NCI-H748 (cell line): ENCODE measurements at regions not wholly inside any gene's neighbourhood (a gene's known extent, or its start where the extent isn't known, plus 50 kb on each side); places are given as distances from the start of the nearest gene placed in this dataset.
A peak's percentile ranks its signal among the peaks of the same experiment; 100 is the strongest.

Experiments used
- DNase-seq: peaks from one replicate; lab custom pipeline; 2025; ENCODE audit not compliant: unreplicated experiment; lab: John Stamatoyannopoulos, UW

- DNase-seq, result peak; percentile 96
These were observed 60.1 kb upstream of the MED9 start for GRCh38 chr17:17416400-17417360.

GRCh38 chr17:17417718-17418181 is 59.0 kb upstream of the MED9 start:
- DNase-seq, result no peak

GRCh38 chr17:17419166-17419565 is 57.6 kb upstream of the MED9 start:
- no peak for DNase-seq

- DNase-seq, result no peak
These were observed 57.2 kb upstream of the MED9 start for GRCh38 chr17:17419631-17420030.

- DNase-seq, result no peak
These were observed 56.7 kb upstream of the MED9 start for GRCh38 chr17:17420082-17420481.

GRCh38 chr17:17420561-17421269 is 56.1 kb upstream of the MED9 start:
- no peak for DNase-seq

- DNase-seq, result no peak
These were observed 55.2 kb upstream of the MED9 start for GRCh38 chr17:17421346-17422216.

GRCh38 chr17:17422217-17422610 is 54.6 kb upstream of the MED9 start:
- no peak for DNase-seq

GRCh38 chr17:17422641-17423040 is 54.2 kb upstream of the MED9 start:
- DNase-seq, result no peak

- DNase-seq, result no peak
These were observed 53.1 kb upstream of the MED9 start for GRCh38 chr17:17423656-17424055.

- DNase-seq, result no peak
These were observed 52.2 kb upstream of the MED9 start for GRCh38 chr17:17424552-17424951.

GRCh38 chr17:17425005-17425404 is 51.8 kb upstream of the MED9 start:
- DNase-seq, result no peak

GRCh38 chr17:17425591-17425990 is 51.2 kb upstream of the MED9 start:
- no peak for DNase-seq

- DNase-seq, result no peak
These were observed 50.6 kb upstream of the MED9 start for GRCh38 chr17:17426184-17426583.
